IMR-90 (cell line): ENCODE measurements at regions not wholly inside any gene's neighbourhood (a gene's known extent, or its start where the extent isn't known, plus 50 kb on each side); places are given as distances from the start of the nearest gene placed in this dataset.

Experiments
- BHLHE40 ChIP-seq: fragments of 150-350 bp; IDR thresholded peaks from 2 replicates; pipeline ENCODE4 v1.6.1; 2016; ENCODE audit warnings: mild to moderate bottlenecking, low read depth, low read length
- CTCF ChIP-seq: conservative IDR thresholded peaks from 2 replicates; pipeline ENCODE4 v1.5.1; 2012; ENCODE audit warnings: mild to moderate bottlenecking, low read depth, low read length, improper control_type of control experiment
- ELK1 ChIP-seq: fragments of 150-350 bp; IDR thresholded peaks from 2 replicates; pipeline ENCODE4 v1.6.1; 2016; ENCODE audit warnings: low read depth, mild to moderate bottlenecking, low read length, moderate library complexity, borderline replicate concordance
- FOS ChIP-seq: fragments of 150-350 bp; IDR thresholded peaks from 2 replicates; pipeline ENCODE4 v1.6.1; 2016; ENCODE audit warnings: low read depth, low read length
- MAFK ChIP-seq: IDR thresholded peaks from 2 replicates; pipeline ENCODE4 v1.6.1; 2012; ENCODE audit warnings: low read depth, low read length, improper control_type of control experiment
- MAZ ChIP-seq: IDR thresholded peaks from 2 replicates; pipeline ENCODE4 v1.6.1; 2012; ENCODE audit warnings: low read depth, mild to moderate bottlenecking, low read length, improper control_type of control experiment, moderate library complexity, borderline replicate concordance
- MXI1 ChIP-seq: IDR thresholded peaks from 2 replicates; pipeline ENCODE4 v1.6.1; 2012; ENCODE audit warnings: low read depth, mild to moderate bottlenecking, low read length, moderate library complexity, borderline replicate concordance
- NFE2L2 ChIP-seq: fragments of 150-350 bp; IDR thresholded peaks from 2 replicates; pipeline ENCODE4 v1.6.1; 2016; ENCODE audit warnings: low read depth, mild to moderate bottlenecking, low read length
- POLR2A ChIP-seq: IDR thresholded peaks from 2 replicates; pipeline ENCODE4 v1.6.1; 2012; ENCODE audit warnings: mild to moderate bottlenecking, low read depth, low read length
- RAD21 ChIP-seq: IDR thresholded peaks from 2 replicates; pipeline ENCODE4 v1.6.1; 2012; ENCODE audit warnings: low read length, improper control_type of control experiment
- RCOR1 ChIP-seq: IDR thresholded peaks from 2 replicates; pipeline ENCODE4 v1.6.1; 2012; ENCODE audit warnings: mild to moderate bottlenecking, low read length, improper control_type of control experiment; ENCODE audit not compliant: insufficient replicate concordance
- RFX5 ChIP-seq: IDR thresholded peaks from 2 replicates; pipeline ENCODE4 v1.8.0; 2012; ENCODE audit warnings: low read depth, mild to moderate bottlenecking, low read length, moderate library complexity
- SMC3 ChIP-seq: fragments of 150-350 bp; IDR thresholded peaks from 2 replicates; pipeline ENCODE4 v1.6.1; 2016; ENCODE audit warnings: low read depth, mild to moderate bottlenecking, antibody characterized with exemption, low read length, moderate library complexity
- USF2 ChIP-seq: fragments of 150-350 bp; IDR thresholded peaks from 2 replicates; pipeline ENCODE4 v1.6.1; 2017; ENCODE audit warnings: mild to moderate bottlenecking, antibody characterized with exemption, low read length, low read depth

GRCh38 chr6:74115674-74116073 lies 419.7 kb downstream of the CD109 start:
- TF ChIP-seq BHLHE40 (no peak), CTCF (no peak), FOS (no peak), RFX5 (no peak), USF2 (no peak), MXI1 (no peak), SMC3 (no peak), RAD21 (no peak), MAFK (no peak), POLR2A (no peak), MAZ (no peak), RCOR1 (no peak), ELK1 (no peak), NFE2L2 (no peak)
